GM18870 (cell line): ENCODE measurements at regions not wholly inside any gene's neighbourhood (a gene's known extent, or its start where the extent isn't known, plus 50 kb on each side); places are given as distances from the start of the nearest gene placed in this dataset.

Experiments used
- ATAC-seq: cut with Tn5 transposase; IDR thresholded peaks from one replicate; pipeline ENCODE4 v1.9.1; 2021; ENCODE audit warnings: moderate library complexity; ENCODE audit not compliant: unreplicated experiment

DNA sequence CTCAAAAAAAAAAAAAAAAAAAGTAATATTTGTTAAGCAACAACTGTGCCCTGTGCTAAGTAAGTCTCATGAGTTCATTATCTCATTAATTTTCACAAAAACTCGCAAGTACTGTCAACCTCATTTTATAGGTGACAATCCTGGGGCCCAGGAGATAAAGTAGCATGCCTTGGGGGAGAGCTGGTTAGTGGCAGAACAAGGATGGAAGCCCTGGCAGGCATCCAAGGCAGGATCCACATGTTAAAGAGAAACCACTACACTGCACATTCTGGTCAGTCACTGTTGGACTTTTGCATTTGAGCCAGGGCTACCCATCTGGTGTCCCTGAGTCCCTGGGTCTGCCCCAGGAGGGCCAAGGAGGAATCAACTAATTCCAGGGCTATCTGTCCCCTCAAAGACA, 54.6 kb downstream of the ZFP36L2 start:
- ATAC-seq: no peak

DNA sequence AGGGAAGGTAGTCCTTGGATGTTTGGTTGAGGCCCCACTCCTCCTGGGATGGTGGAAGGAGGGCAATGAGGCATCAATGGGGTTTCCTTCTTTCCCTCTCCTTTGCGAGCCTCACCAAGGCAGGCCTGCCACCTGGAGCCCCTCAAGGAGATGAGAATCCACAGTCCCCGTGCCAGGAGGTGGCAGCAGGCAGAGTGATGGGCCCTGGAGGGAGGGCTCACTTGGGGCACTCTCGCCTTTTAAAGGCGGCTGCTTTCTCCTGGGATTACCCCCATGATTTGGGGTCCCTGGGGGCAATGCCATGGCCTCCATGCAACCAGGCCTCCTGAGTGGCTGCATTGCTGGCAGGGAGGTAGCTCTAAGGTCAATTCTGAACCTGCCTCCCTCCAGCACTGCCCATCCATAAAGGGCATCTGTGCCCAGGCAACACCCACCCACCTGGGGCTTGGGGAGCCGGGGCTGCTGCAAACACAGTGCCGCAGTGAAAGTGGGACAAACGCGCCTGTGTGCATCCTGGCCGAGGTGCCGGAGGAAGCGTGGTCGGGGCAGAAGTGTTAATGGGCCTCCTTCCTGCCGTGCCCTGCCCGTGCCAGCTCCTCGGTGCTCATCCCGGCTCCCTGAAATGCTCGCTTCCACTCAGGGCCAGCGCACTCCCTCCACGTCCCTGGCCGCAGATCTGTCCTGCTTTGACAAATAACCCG, 55.9 kb downstream of the ZFP36L2 start:
- ATAC-seq: no peak

DNA sequence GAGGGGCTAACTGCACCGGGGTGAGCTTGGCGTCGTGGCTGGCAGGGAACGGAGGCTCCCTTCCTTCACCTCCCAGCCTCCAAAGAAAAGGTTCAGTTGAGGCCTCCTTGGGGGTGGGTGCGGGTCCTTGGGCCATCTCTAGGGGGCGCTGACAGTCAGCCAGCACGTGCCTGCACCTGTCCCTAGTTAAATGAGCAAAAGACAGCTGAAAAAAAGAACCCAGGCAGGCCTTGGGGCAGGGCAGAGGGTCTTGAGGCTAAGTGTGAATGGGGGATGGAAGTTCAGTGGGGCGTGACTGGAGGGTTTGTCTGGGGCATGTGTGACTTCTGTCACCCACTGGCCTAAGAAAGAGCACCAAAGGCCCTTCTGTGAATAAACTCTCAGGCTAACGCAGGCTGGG, 56.4 kb downstream of the ZFP36L2 start:
- no peak for ATAC-seq

DNA sequence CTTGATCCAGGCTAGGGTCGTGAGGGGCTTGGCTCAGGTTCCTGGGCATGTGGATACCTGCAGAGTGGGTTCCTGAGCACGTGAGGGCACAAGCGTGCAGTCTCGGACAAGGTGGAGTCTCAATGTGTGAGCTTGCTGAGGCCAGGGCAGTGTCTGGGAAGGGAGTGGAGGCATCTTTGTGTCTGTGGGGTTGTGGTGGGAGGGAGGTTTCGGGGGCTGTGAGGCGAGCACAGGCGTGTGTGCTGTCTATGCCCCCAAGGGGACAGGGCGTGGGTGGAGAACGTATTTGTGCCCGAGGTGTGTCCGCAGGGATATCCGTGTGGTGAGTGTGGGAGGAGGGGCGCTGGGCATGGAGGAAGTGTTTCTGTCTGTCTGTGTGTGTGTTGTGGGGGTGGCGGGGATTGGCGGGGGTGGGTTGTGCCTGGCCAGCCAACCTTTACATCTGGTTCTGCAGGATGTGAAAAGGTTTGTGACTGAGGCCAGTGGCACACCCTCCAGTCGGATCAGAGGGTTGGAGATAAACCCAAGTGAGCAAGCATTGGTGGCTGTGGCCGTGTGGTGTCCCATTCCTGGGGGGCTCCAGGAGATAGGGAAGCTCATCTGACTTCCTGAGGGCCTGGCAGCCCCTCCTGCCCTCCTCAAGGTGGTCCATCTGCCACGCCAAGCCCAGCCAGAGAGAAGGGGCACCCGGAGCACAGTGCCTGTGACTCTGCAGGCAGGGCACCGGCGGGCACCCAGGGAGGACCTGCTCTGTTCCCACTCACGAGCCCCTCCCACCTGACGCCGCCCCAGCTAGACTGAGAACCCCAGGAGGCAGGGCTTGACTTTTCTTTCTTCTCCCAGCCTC, 57.1 kb downstream of the ZFP36L2 start:
- no peak for ATAC-seq

DNA sequence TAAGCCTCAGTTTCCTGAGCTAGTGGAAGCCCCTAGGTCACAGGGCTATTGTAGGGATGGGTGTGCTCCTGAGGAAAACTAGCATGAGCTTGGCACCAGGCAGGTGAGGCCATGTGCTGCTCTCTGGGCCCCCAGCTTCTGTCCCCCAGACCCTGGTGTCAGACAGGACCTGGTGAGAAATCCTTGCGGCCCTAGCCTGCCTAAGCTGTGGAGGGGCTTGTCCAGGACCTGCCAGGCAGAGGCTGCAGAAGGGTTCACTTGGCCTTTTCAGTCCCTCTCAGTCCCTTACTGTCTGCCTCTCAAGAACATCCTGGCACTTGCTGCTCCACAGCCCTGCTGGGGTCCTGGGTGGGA, 58.4 kb downstream of the ZFP36L2 start:
- ATAC-seq: no peak

DNA sequence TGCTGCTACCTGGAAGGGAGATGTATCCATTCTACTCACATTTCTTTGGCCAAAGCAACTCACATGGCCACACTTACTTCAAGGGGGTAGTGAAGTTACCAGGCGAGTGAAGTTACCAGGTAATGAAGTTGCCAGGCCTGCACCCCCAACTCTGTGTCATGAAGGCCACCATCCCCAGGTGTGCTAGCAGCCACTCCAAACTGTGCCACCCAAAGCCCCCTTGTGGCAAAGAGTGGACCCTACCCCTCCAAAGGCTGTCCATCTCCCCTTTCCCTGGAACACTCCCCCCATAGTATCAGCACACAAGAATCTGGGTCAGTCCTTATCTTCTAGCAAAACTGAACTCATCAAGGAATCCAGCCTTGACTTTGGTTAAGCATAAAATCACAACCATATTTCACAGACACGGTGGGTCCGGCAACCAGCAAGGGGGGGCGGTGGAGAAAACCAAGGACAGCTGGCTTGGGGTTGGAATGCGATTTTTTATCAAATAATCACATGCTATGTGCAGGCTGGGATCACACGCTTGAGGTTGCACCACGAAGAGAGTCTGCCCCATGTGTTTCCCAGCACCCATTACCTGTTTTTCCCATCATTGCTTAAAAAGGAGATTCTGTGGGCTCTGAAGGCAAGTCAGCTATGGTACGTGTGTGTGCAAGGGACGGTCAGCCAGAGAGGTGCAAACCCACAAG, 60.9 kb downstream of the ZFP36L2 start:
- ATAC-seq: no peak

DNA sequence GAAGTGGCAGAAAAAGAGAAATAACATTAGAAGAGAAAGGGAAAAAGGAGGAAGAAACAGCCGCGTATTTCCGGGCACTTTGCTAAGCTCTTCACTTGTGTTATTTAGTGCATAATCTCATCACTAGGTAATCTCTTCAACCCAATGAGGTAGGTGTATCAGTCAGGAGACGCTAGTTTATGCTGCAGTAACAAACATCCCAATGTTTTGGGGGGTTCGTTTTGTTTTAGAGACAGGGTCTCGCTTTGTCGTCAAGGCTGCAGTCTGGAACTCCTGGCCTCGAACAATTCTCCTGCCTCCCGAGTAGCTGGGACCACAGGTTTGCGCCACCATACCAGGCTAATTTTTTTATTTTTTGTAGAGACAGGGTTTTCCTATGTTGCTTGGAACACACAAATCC, 61.7 kb downstream of the ZFP36L2 start:
- ATAC-seq: no peak

DNA sequence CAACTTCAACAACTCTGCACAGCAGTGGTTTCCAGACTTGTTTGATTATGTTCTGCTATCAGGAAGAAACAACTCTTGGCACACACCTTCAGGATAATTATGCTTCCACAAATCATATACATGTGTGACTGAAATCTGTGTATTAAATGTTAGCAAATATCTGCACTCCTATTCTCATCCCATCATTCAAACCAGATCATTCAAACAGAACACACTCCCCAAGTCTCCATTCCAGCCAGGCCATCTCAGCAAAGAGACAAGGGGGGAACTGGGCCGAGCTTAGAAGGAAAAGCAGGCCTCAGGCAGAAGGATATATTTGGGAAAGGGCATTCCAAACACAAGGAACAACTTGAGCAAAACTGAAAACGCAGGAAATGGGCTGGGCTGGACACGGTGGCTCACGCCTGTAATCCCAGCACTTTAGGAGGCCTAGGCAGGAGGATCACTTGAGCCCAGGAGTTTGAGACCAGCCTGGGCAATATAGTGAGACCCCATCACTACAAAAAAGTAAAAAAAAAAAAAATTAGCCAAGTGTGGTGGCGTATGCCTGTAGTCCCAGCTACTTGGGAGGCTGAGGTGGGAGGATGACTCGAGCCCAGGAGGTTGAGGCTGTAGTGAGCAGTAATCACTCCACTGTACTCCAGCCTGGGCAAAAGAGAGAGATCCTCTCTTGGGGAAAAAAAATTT, 62.7 kb downstream of the ZFP36L2 start:
- ATAC-seq: no peak

DNA sequence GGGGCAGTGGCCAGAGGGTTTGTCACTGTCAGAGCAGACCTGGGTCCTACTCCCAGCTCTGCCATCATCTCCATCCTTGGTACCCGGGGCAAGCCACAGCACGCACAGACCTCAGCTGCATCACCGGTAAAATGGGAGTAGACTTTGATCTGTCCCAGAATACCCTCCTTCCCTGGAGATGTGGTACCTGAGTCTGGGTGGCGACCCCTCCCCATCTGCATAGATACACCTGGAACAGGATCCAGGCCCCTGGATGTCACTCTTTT, 64.0 kb downstream of the ZFP36L2 start:
- no peak for ATAC-seq

DNA sequence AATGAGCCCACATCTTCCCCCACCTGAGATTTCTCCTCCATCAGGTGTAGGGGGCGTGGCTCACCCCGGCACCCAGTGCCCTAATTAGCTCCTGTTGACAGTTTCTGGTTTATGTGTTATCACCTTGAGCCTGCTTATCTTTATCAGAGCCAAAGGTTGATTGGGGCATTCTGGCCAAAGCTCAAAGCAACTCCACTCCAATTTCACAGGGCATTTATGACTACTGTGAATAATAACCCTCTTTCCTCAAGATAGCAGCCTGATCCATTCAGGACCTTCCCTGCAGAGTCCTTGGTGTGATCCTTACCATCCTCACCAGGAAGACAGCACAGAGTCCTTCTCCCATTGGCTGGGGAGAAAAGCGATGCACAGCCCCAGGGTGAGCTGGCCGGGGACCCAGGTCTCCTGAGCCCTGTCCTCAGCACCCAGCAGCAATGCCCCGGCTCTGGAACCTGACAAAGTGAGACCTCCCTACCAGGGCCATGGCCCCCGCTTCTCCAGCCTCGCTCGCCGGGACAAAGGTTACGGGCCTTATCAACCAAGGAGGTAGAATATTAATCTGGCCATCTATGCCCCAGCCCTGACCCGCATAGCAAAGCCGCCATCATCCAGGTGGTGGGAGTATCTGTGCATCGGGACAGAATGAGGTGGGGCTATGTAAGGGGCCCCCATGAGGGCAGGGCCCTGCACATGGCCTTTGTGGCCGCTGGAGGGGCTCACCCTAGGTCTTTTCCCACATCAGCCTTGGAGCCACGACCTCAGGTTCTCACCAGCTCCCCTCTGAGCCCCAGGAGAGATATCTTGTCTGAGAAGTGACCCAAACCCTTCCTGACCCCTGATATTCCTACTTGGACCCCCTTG, 64.5 kb downstream of the ZFP36L2 start:
- ATAC-seq: no peak

DNA sequence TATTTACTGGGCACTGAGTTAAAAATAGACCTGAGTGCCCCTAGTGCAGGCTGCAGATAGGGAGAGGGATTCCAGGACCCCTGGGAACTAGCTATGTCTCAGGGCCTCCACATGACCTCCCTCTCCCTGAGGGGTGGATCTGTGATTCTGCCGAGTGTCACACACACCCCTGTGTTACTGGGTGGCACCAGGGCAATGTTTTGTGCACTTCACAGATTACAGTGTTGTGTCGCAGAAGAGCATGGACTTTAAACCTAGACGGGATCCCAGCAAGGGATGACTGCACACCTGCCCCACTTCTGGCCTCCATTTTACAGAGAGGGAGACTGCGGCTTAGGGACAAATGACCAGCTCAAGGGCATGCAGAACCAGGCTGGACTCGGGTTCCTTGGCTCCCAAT, 65.6 kb downstream of the ZFP36L2 start:
- no peak for ATAC-seq

DNA sequence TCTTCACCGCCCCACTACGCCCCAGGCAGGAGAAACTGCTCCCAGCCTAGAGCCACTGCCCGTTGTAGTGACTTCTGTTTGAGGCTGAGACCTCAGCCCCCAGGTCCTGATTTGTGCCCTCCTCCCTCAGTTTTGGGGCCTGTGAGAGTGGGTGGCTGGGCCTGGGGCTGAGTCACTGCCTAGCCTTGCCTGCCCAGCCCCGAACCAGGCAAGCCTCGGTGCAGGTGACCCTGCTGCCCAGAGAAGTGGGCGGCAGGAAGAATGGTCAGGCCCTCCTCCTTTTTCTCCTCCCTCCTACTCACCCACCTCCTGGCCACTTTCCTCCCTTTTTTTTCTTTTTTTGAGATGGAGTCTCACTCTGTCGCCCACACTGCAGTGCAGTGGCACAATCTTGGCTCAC, 66.6 kb downstream of the ZFP36L2 start:
- ATAC-seq: no peak

DNA sequence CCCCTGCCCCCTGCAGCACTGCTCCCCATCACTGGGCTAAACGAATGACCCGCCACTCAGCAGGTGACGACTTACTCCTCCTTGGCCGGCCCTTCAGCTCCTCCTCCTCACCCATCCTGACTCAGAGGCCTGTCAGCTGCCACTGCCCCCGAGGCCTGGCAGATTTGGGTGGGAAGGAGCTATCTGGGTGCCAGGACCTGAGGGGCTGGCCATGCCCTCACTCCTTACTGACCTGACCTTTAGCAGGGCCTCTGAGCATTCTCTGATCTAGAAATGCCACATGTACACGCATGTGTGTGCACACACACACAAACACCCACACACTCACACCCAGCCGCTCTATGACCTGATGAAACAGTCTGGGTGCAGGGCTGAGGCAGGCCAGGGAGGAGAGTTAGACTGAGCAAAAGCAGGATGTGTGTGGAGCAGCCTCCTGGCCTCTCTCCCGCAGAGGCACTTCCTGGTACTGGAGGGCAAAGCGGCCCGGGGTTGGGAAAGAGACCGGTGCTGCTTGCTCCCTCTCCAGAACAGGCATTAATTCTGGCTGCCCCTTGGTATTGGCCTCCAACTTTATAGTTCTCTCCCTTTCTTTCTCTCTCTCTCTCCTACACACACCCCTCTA, 68.0 kb downstream of the ZFP36L2 start:
- peak; percentile 23 for ATAC-seq

DNA sequence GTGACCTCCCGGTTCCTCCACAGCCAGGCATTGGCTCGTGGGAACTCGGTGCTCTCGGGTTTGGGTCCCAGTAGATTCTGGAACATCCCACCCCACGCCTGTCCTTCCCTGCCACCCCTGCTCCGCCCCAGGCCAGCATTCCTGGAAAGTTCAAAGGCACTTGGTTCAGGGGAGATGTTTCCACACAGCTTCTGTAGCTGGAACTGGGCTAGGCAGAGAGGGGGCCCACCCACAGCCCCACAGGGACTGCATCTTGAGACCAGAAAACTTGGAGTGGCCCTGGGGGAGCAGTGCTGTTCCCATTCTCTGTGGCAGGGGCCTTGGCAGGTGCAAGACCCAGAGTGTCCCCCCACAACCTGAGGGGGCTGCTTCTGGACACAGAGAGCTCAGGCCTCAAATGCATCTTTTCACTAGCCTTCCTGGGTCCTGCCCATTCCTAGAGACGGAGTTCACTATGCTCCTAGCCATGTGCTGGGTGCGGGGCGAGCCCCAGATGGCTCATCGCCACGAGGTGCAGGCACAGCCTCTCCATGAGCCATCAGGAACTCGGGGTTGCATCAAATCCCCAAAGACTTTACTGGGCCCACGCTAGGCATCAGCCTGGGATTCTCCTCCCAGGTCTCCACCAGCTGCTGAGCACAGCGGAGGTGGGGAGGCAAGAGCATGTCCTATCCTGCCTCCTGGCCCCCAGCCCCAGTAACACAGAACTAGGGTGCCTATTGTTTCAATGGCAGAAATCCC, 68.7 kb downstream of the ZFP36L2 start:
- no peak for ATAC-seq

DNA sequence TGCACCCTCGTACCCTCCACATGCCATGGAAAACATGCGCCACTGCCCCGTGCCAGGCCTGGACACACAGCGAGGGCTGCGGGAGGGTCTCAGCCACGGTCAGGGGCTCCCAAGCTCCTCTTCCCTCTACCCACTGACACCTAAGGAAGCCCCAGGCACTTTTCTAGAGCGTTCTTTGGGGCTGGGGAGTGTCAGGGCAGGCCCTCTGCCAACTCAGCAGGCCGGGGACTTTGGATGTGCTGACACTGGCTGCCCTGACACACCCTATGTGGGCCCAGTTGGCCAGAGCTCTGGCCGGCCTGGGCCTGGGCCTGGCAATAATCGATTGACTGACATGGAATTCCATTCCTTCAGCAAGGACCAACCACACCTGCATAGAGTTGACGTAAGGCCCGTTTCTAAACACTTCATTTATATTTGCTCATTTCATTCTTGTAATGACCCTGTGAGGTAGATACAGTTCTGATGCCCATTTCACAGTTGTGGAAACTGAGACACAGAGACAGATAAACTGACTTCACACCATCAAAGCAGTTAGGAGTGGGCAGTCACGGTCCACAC, 70.5 kb downstream of the ZFP36L2 start:
- ATAC-seq: no peak

DNA sequence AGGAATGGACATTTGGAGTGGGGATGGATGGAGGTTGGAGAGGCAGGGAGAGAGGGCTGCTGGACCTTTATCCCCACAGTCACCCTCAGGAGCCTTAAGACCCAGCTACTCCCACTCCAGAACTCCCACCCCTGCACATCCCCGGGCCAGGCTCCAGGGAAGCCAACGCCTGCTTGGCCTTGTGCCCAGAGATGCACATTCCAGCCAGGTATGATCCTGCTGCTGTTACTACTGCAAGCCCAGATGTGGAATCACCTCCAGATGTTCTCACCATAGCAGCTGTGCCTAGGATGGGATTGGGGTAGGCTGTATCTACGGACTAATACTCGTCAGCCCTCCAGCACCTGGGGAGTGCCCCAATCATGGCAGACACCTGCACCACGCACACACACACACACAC, 71.7 kb downstream of the ZFP36L2 start:
- no peak for ATAC-seq

DNA sequence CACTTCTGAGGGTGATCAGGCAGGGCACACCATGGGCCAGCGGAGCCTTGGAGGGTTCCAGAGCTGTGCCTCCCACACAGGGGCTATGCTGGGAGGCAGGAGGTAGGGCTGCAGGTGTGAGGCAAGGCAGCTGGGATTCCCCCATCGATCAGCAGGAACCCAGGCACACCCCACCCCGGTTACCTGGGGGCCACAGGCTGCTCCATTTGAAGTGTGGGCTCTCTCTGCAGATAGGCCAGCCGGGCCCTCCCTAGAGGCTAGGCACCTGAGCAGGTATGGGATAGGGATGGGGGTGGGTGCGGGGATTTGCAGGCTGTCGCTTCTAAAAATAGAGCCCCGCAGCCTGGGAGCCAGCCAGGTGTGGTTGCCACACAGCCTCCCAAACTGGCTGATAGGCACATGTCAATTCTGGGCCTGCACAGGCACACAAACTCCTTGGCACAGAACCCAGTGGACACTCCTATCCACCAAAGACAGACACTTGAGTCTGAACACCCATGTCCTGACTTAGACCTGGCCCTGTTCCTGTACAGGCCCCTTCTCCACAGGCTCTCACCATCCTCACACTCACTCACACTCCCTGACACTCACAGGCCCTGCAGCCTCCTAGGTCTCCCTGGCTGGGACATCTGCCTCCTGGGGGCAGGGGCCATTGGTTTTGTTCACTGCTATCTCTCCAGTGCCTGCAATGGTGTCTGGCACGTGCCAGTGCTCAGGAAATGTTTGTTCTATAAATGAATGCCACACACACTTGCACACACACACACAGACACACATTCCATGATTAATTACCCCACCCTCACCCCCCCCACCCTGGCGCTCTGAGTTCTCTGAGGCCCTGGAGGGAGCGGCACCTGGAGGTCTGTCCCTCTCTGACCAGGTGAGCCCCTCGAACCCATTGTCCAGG, 73.4 kb downstream of the ZFP36L2 start:
- no peak for ATAC-seq

DNA sequence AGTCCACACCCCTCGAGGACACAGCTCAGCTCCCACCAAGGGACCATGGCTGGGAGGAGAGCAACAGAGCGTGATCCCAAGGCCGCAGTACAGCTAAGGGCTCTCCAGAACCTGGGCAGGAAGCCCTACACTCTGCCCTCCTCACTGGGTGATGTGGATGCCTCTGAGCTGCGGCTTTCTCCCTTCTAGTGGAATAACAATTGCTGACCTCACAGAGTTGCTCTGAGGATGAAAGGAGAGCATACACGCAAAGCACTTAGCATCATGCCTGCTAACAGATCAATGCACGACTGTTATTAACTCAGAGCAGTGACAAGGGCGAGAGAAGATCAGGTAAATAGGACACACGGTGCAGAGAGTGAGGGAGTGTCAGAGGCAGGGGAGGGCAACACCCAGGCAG, 74.2 kb downstream of the ZFP36L2 start:
- ATAC-seq: no peak
